Spleen (tissue), 11 donors: ENCODE measurements at regions not wholly inside any gene's neighbourhood (a gene's known extent, or its start where the extent isn't known, plus 50 kb on each side); places are given as distances from the start of the nearest gene placed in this dataset.

Source experiments
- DNase-seq: peaks from one replicate; pipeline ENCODE4 v3.0.0-alpha.2; 2020
- H3K27ac ChIP-seq, 8 donors: fragments of 200-600 bp; sonication (generic) in 7 of 8; 1 replicate in 4 of 8; 2 replicates in 4 of 8; pipeline versions ENCODE4 v1.5.0 to v1.8.0; 2016 to 2021; ENCODE audit warnings: inconsistent platforms in 4 of 8, mild to moderate bottlenecking in 4 of 8, moderate library complexity in 1 of 8
- H3K27me3 ChIP-seq, 7 donors: fragments of 200-600 bp; sonication (generic) in 6 of 7; replicated peaks in 1 of 7; 1 replicate in 4 of 7; 2 replicates in 3 of 7; pipeline versions ENCODE4 v1.5.0 to v1.8.0; 2016 to 2021; ENCODE audit warnings: inconsistent platforms in 3 of 7, mild to moderate bottlenecking in 1 of 7
- H3K36me3 ChIP-seq, 6 donors: fragments of 200-600 bp; sonication (generic) in 5 of 6; 1 replicate in 4 of 6; 2 replicates in 2 of 6; pipeline versions ENCODE4 v1.5.0 to v1.8.0; 2016 to 2021; ENCODE audit warnings: inconsistent platforms in 2 of 6
- H3K4me1 ChIP-seq, 6 donors: fragments of 200-600 bp; sonication (generic) in 5 of 6; 1 replicate in 3 of 6; 2 replicates in 3 of 6; pipeline versions ENCODE4 v1.5.0 to v1.8.0; 2016 to 2021; ENCODE audit warnings: inconsistent platforms in 3 of 6
- H3K4me3 ChIP-seq, 8 donors: fragments of 200-600 bp; sonication (generic) in 7 of 8; 1 replicate in 4 of 8; 2 replicates in 4 of 8; pipeline versions ENCODE4 v1.5.0 to v1.8.0; 2016 to 2021; ENCODE audit warnings: inconsistent platforms in 4 of 8, mild to moderate bottlenecking in 4 of 8, moderate library complexity in 2 of 8
- H3K9me3 ChIP-seq, 8 donors: fragments of 200-600 bp; sonication (generic) in 7 of 8; 1 replicate in 4 of 8; 2 replicates in 4 of 8; pipeline versions ENCODE4 v1.5.0 to v1.8.0; 2016 to 2021; ENCODE audit warnings: inconsistent platforms in 4 of 8
- POLR2A ChIP-seq, 3 donors: fragments of 450-650 bp; IDR thresholded peaks; one replicate each; pipeline ENCODE4 v1.5.1; 2017; ENCODE audit warnings: antibody characterized with exemption in 3 of 3, mild to moderate bottlenecking in 1 of 3
- POLR2AphosphoS5 ChIP-seq, 3 donors: sonication (generic); formaldehyde crosslinking; IDR thresholded peaks; one replicate each; pipeline ENCODE4 v1.5.1; 2017; ENCODE audit warnings: antibody characterized with exemption in 3 of 3
- WGBS, 5 donors: extraction: QIAGEN DNeasy Blood & Tissue Kit in 3 of 5; methylation state at CpG; one replicate each; pipeline versions ENCODE4 v1.1.5 to v1.1.7; 2013 to 2018; 5-methylcytosine and 5-hydroxymethylcytosine counted together
- intact Hi-C: fragments of 100-400 bp; cut with DNase I; formaldehyde crosslinking; loops from one replicate; pipeline ENCODE4 v1.15.0; 2023; ENCODE audit warnings: low total_unique reads
- TF ChIP-seq, protein P1 (sequence below), 11 experiments: fragments of 200-600 bp in 7 of 11; fragments of 450-650 bp in 4 of 11; sonication (generic) in 4 of 11; IDR thresholded peaks in 8 of 11; conservative IDR thresholded peaks in 3 of 11; 1 replicate in 7 of 11; 2 replicates in 4 of 11; pipeline versions ENCODE4 v1.4.0 to v1.8.0; 2016 to 2021; ENCODE audit warnings: antibody characterized with exemption in 11 of 11, inconsistent platforms in 4 of 11, mild to moderate bottlenecking in 1 of 11
- donor health status: healthy with polysubstance abuse.
- donor health status: DM: no; HTN: no; CAD: no; lungs with moderate emphysema.
- donor health status: DM: no; HTN: no; CAD: no.
- donor health status: Bipolar disorder and iron deficiency.
- donor health status: healthy.
- donor health status: DM: no; HTN: no; CAD: no.
- donor health status: DM: yes; HTN: yes; CAD: no.

DNA sequence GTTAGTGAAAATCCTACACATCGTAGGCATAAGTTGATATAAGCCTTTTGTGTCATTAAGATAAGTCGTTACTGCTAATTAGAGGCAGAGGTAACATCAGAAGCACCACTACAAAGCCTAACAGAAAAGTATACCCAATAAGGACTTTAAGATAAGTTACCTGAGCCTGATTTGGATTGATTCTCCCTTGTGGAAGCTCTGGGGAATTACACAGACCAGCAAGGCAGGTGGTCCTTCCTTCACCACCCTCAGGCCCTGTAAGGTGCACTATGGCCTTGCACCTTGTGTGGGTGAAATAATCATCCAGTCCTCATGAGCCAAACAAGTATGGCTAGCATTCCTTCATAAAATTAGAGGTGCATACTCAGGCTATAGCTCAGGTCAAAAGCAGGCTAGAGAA is 166.7 kb upstream of the CHRM3 start:
- Histone ChIP-seq H3K36me3 (no peaks in the 10 kb centered on the region), H3K4me1 (no peaks in the 10 kb centered on the region), H3K27ac (no peak overlapping the region), H3K4me3 (no peak overlapping the region), H3K27me3 (no peaks in the 10 kb centered on the region), H3K9me3 (peaks cover 0 to 64% (median 32%) of the 10 kb centered on the region in 8 donors)
- DNase-seq: no peak
- TF ChIP-seq POLR2AphosphoS5 (IDR thresholded peaks at IDR 0.05) (no peak), POLR2A (IDR thresholded peaks at IDR 0.05) (no peak)
- TF ChIP-seq, protein P1, sequence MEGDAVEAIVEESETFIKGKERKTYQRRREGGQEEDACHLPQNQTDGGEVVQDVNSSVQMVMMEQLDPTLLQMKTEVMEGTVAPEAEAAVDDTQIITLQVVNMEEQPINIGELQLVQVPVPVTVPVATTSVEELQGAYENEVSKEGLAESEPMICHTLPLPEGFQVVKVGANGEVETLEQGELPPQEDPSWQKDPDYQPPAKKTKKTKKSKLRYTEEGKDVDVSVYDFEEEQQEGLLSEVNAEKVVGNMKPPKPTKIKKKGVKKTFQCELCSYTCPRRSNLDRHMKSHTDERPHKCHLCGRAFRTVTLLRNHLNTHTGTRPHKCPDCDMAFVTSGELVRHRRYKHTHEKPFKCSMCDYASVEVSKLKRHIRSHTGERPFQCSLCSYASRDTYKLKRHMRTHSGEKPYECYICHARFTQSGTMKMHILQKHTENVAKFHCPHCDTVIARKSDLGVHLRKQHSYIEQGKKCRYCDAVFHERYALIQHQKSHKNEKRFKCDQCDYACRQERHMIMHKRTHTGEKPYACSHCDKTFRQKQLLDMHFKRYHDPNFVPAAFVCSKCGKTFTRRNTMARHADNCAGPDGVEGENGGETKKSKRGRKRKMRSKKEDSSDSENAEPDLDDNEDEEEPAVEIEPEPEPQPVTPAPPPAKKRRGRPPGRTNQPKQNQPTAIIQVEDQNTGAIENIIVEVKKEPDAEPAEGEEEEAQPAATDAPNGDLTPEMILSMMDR (IDR thresholded peaks at IDR 0.05 in 8 of 11, conservative IDR thresholded peaks at IDR 0.05 in 3 of 11): no peak
- intact Hi-C loops: no loop called here
- 66 to 88% (median 82%) methylated on average over 2 of the region's 2 CpGs for WGBS, 5 donors

DNA sequence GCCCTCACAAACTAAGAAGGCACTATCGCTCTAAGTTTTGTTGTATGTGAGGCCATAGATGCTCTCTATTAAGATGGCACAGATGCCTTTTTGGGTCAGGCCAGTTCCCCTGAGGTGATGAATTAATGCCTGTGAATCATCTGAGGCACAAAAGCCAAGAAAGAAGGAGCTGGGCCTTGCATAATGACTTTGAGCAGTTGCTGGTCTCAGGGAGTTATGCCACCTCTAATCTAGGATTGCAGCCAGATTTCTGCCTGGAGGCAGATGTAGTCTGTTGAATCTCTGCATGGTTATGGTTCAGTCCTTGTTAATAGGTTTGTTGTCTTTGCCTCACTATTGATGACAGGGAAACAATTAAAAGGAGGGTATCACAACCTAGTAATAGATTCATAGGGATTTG is 168.1 kb upstream of the CHRM3 start:
- H3K4me3 ChIP-seq: no peak overlapping the region
- no peaks in the 10 kb centered on the region for H3K4me1 ChIP-seq
- H3K27me3 ChIP-seq: no peaks in the 10 kb centered on the region
- DNase-seq: no peak
- H3K27ac ChIP-seq: no peak overlapping the region
- WGBS, 5 donors: 83 to 100% (median 98%) methylated on average over 1 of the region's 1 CpG
- no peaks in the 10 kb centered on the region for H3K36me3 ChIP-seq
- TF ChIP-seq POLR2A (IDR thresholded peaks at IDR 0.05): no peak
- no peak for TF ChIP-seq POLR2AphosphoS5 (IDR thresholded peaks at IDR 0.05)
- TF ChIP-seq, protein P1 (IDR thresholded peaks at IDR 0.05 in 8 of 11, conservative IDR thresholded peaks at IDR 0.05 in 3 of 11): no peak
- peaks cover 0 to 50% (median 23%) of the 10 kb centered on the region in 8 donors for H3K9me3 ChIP-seq
- intact Hi-C loops: no loop called here

DNA sequence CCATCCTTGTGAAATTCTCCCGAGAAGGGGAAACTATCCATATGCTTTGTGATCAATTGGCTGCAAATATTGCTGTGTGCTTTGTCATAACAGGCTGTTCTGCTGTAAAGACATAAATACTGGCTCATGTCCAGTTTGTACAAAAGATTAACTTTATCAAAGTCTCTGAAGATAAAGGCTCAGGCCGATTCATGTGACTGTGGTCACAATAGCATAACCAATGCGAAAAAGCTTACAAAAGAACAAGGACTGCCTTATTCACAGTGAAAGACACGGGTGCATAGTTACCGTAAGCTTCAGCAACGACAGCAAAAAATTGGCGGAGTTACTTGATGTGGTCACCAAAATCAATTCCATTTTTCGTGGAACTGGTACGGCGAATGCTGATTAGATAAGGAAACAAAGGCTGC is 173.6 kb upstream of the CHRM3 start:
- DNase-seq: no peak
- 88 to 93% (median 91%) methylated on average over 10 of the region's 10 CpGs for WGBS, 5 donors
- Histone ChIP-seq H3K27ac (no peak overlapping the region), H3K36me3 (no peaks in the 10 kb centered on the region), H3K4me1 (no peaks in the 10 kb centered on the region), H3K9me3 (peaks cover 0 to 4% (median 0%) of the 10 kb centered on the region in 8 donors), H3K4me3 (no peak overlapping the region), H3K27me3 (no peaks in the 10 kb centered on the region)
- intact Hi-C loops: no loop called here
- TF ChIP-seq, protein P1 (IDR thresholded peaks at IDR 0.05 in 8 of 11, conservative IDR thresholded peaks at IDR 0.05 in 3 of 11): no peak
- TF ChIP-seq POLR2A (IDR thresholded peaks at IDR 0.05) (no peak), POLR2AphosphoS5 (IDR thresholded peaks at IDR 0.05) (no peak)

DNA sequence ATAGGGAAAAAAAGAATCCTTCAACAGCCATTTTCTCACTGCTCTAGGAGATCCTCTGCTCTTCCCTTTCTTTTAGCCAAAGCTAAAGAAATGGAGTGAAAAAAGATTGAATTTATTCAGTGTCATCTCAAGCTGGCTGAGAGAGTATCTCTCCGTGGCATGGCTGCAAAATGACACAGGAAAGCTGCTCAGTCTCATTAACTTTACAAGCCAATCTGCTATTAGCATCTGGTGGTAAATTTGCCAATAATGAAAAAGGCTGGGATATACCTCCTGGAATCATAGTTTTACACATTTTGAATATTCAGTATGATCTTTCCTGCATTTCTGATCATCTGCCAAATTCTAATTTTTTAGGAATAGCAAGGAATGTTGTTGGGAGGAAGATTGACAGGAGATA is 176.8 kb upstream of the CHRM3 start:
- no peaks in the 10 kb centered on the region for H3K4me1 ChIP-seq
- H3K27ac ChIP-seq: no peak overlapping the region
- no peaks in the 10 kb centered on the region for H3K36me3 ChIP-seq
- 74 to 89% (median 82%) methylated on average over 1 of the region's 1 CpG for WGBS, 5 donors
- no peak overlapping the region for H3K4me3 ChIP-seq
- no peaks in the 10 kb centered on the region for H3K27me3 ChIP-seq
- no peak for DNase-seq
- TF ChIP-seq, protein P1 (IDR thresholded peaks at IDR 0.05 in 8 of 11, conservative IDR thresholded peaks at IDR 0.05 in 3 of 11): no peak
- TF ChIP-seq POLR2AphosphoS5 (IDR thresholded peaks at IDR 0.05) (no peak), POLR2A (IDR thresholded peaks at IDR 0.05) (no peak)
- intact Hi-C loops: no loop called here
- peaks cover 0 to 4% (median 0%) of the 10 kb centered on the region in 8 donors for H3K9me3 ChIP-seq
